NCI-H524 treated with DMSO at 0.1 percent for 48 hours (cell line): ENCODE measurements at regions not wholly inside any gene's neighbourhood (a gene's known extent, or its start where the extent isn't known, plus 50 kb on each side); places are given as distances from the start of the nearest gene placed in this dataset.

Experiments used
- DNase-seq: peaks from one replicate; lab custom pipeline; 2025; lab: John Stamatoyannopoulos, UW

DNA sequence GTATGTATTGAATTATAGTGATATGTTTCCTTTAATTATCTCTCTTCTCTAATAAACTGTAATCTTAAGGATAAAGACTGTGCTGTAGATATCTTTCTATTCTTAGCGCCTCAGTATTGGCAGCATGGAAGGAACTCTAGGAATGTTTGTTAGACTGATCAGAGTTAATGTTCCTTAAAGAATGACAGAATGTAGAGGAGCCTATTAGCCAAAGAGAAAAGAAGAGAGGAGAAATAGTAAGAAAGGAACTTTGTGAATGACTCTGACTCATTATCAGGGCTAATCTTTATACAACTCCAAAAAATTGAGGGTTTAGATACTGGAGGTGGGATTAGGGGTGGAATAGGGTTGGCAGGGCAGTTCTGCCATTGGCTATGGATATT, 59.0 kb upstream of the NUDT12 start:
- no peak for DNase-seq

DNA sequence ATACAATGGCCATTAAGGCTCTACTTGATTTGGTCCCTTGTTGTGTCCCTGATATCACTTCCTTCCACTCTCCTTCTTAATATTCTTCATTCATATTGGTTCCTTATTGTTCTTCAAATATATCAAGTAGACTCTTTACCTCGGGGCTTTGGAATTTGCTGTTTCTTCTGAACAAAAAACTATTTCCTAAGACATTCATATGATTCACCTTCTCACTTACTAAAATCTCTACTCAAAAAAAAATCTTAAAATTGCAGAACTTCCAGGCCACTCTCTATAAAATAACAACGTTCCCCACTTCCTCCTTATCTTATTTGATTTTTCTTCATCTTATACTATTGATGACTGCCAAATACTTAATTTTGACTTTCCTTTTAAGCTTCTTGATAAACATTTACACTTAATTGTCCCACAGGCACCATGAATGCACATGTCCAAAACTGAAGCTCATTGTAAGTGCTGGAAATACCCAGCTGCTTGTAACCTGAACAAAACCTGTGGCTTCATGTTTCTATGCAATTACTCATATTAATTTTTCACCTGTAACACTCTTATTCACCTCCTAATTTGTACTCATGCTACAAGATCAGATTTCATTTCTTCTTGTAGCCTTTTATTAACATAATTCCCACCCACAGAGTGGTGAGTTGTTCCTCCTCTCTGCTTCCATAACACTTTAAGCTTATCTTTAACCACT, 58.4 kb upstream of the NUDT12 start:
- no peak for DNase-seq

DNA sequence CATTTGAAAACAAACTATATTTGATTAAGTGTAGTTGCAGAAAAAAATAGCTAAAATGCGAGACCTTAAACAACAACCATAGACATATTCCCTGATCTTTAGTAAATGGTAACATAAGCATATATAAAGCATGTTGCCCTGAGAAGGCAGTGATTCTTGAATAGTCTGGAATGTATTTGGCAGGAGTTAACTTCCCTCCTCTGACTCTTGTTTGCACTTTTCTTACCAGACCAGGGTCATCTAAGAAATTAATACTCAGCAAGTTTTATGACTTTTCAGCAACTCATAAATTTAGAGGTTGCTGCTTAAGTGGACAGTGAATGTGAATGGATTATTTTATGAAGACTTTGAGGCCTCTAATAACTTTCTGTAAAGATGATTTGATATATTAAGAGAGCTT, 55.3 kb upstream of the NUDT12 start:
- DNase-seq: no peak

DNA sequence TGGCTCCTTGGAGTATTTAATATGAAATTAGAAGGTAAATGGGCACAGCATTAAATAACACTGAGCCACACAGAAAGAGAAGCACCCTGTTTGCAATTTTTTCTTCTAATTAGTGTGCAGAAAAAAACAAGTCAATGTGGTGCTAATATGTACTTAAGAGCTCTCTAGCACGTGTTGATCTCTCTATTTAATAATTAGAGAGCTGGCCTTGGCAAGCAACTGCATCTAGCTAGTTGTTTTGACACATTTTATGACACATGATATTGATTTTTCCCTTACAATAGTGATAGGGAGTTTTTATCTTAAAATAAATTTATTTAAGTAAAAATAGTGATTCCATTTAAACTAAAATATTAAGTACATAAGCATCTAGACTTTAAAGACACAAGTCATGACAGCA, 54.5 kb upstream of the NUDT12 start:
- no peak for DNase-seq

DNA sequence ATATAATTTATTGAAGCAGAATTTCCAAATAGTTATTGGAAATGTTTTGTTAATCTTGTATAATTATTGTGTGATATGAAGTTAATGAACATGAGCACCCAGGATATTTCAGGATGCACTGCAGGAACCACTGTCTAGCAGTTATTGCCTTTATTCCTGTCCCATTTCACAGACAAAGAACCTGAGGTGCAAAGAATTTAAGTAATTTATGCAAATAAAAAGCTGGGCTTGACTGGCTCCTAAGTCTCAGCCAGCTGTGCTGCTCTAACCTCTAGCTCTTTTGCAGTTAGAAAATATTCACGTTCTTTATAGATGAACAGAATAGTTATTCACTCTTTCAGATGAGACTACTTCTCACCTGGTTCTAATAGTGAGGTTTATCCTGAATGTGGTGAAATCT, 50.0 kb upstream of the NUDT12 start:
- DNase-seq: no peak
